ENCODE measurements at regions not wholly inside any gene's neighbourhood (a gene's known extent, or its start where the extent isn't known, plus 50 kb on each side); places are given as distances from the start of the nearest gene placed in this dataset.
"Not testable (repeated sequence)": the region's sequence is repeated elsewhere in the genome, so short reads cannot be mapped to it uniquely, and the experiment has no call there.

- DNase-seq (ENCODE audit: low read depth in 1 of 2, low spot score in 1 of 2) = no peak
Observed at GRCh38 chr12:75874441-75874840, 157.1 kb downstream of the PHLDA1 start.

GRCh38 chr12:75872762-75873161 lies 158.8 kb downstream of the PHLDA1 start:
- no peak for DNase-seq (ENCODE audit: low read depth in 1 of 2, low spot score in 1 of 2)

- no peak for DNase-seq (ENCODE audit: low read depth in 1 of 2, low spot score in 1 of 2)
Observed at GRCh38 chr12:75870878-75871277, 160.7 kb downstream of the PHLDA1 start.

GRCh38 chr12:75868501-75868900 lies 163.1 kb downstream of the PHLDA1 start:
- no peak for DNase-seq (ENCODE audit: low read depth in 1 of 2, low spot score in 1 of 2)

GRCh38 chr12:75865315-75865714 lies 166.3 kb downstream of the PHLDA1 start:
- DNase-seq (ENCODE audit: low read depth in 1 of 2, low spot score in 1 of 2) = no peak

GRCh38 chr12:75864161-75864560 lies 167.4 kb downstream of the PHLDA1 start:
- no peak for DNase-seq (ENCODE audit: low read depth in 1 of 2, low spot score in 1 of 2)

GRCh38 chr12:75863533-75863932 lies 168.0 kb downstream of the PHLDA1 start:
- no peak for DNase-seq (ENCODE audit: low read depth in 1 of 2, low spot score in 1 of 2)

- no peak for DNase-seq (ENCODE audit: low read depth in 1 of 2, low spot score in 1 of 2)
Observed at GRCh38 chr12:75862692-75863471, 168.7 kb downstream of the PHLDA1 start.

- DNase-seq (ENCODE audit: low read depth in 1 of 2, low spot score in 1 of 2) = no peak
Observed at GRCh38 chr12:75859868-75860267, 171.7 kb downstream of the PHLDA1 start.

GRCh38 chr12:75856235-75856634 lies 175.3 kb downstream of the PHLDA1 start:
- no peak for DNase-seq (ENCODE audit: low read depth in 1 of 2, low spot score in 1 of 2)

GRCh38 chr12:75855360-75855759 lies 176.2 kb downstream of the PHLDA1 start:
- no peak for DNase-seq (ENCODE audit: low read depth in 1 of 2, low spot score in 1 of 2)

- DNase-seq (ENCODE audit: low read depth in 1 of 2, low spot score in 1 of 2) = no peak
Observed at GRCh38 chr12:75854681-75855309, 176.8 kb downstream of the PHLDA1 start.

GRCh38 chr12:75854137-75854536 lies 177.4 kb downstream of the PHLDA1 start:
- DNase-seq (ENCODE audit: low read depth in 1 of 2, low spot score in 1 of 2) = not testable (repeated sequence)

GRCh38 chr12:75853626-75854025 lies 177.9 kb downstream of the PHLDA1 start:
- DNase-seq (ENCODE audit: low read depth in 1 of 2, low spot score in 1 of 2) = no peak

- no peak for DNase-seq (ENCODE audit: low read depth in 1 of 2, low spot score in 1 of 2)
Observed at GRCh38 chr12:75852956-75853355, 178.6 kb downstream of the PHLDA1 start.

- DNase-seq (ENCODE audit: low read depth in 1 of 2, low spot score in 1 of 2) = no peak
Observed at GRCh38 chr12:75852143-75852542, 179.4 kb downstream of the PHLDA1 start.

GRCh38 chr12:75850721-75851462 lies 180.7 kb downstream of the PHLDA1 start:
- DNase-seq (ENCODE audit: low read depth in 1 of 2, low spot score in 1 of 2) = no peak

GRCh38 chr12:75848961-75849360 lies 182.6 kb downstream of the PHLDA1 start:
- DNase-seq (ENCODE audit: low read depth in 1 of 2, low spot score in 1 of 2) = no peak

- no peak for DNase-seq (ENCODE audit: low read depth in 1 of 2, low spot score in 1 of 2)
Observed at GRCh38 chr12:75848431-75848925, 183.1 kb downstream of the PHLDA1 start.

GRCh38 chr12:75846102-75846501 lies 185.5 kb downstream of the PHLDA1 start:
- no peak for DNase-seq (ENCODE audit: low read depth in 1 of 2, low spot score in 1 of 2)

GRCh38 chr12:75844985-75845384 lies 186.6 kb downstream of the PHLDA1 start:
- no peak for DNase-seq (ENCODE audit: low read depth in 1 of 2, low spot score in 1 of 2)
